HEK293 (cell line): ENCODE measurements at regions not wholly inside any gene's neighbourhood (a gene's known extent, or its start where the extent isn't known, plus 50 kb on each side); places are given as distances from the start of the nearest gene placed in this dataset.

Experiments used
- CTCF ChIA-PET: fragments of 350-600 bp; formaldehyde crosslinking; extraction: SDS; loops from one replicate; lab custom pipeline; 2021; ENCODE audit warnings: antibody characterized with exemption; lab: Yijun Ruan, JAX
- POLR2A ChIA-PET: fragments of 300-600 bp; formaldehyde crosslinking; extraction: SDS; loops from one replicate; lab custom pipeline; 2020; ENCODE audit warnings: antibody characterized with exemption, inconsistent platforms; lab: Yijun Ruan, JAX
- H3K27ac ChIP-seq: fragments of 200-500 bp; sonication (Bioruptor generic); 2 replicates; pipeline ENCODE4 v1.5.1; 2014; ENCODE audit warnings: low read depth, low read length, control low read depth, inconsistent platforms; ENCODE audit errors: extremely low read depth
- H3K36me3 ChIP-seq, 2 experiments: fragments of 200-500 bp in 1 of 2; sonication (Bioruptor generic) in 1 of 2; 1 replicate in 1 of 2; 2 replicates in 1 of 2; pipeline ENCODE4 v1.5.1; 2014 to 2017; ENCODE audit warnings: inconsistent platforms in 2 of 2, low read length in 2 of 2; ENCODE audit not compliant: control insufficient read depth in 2 of 2, insufficient read depth in 1 of 2
- H3K4me1 ChIP-seq: fragments of 200-500 bp; sonication (Bioruptor generic); 2 replicates; pipeline ENCODE4 v1.5.1; 2014; ENCODE audit warnings: mild to moderate bottlenecking, low read length, inconsistent platforms; ENCODE audit not compliant: control insufficient read depth, insufficient read depth
- H3K4me3 ChIP-seq: 2 replicates; pipeline ENCODE4 v1.5.1; 2011; ENCODE audit warnings: low read depth, mild to moderate bottlenecking, control low read depth, low read length, moderate library complexity
- H3K9me3 ChIP-seq: fragments of 200-500 bp; sonication (Bioruptor generic); 2 replicates; pipeline ENCODE4 v1.5.1; 2014; ENCODE audit warnings: low read depth, low read length, inconsistent platforms; ENCODE audit not compliant: control insufficient read depth, insufficient read depth
- GLI4 ChIP-seq: fragments of 450-650 bp; formaldehyde crosslinking; IDR thresholded peaks from 2 replicates; pipeline ENCODE4 v1.5.1; 2016; ENCODE audit warnings: missing biosample characterization, missing genetic modification characterization
- KLF8 ChIP-seq: fragments of 450-650 bp; formaldehyde crosslinking; IDR thresholded peaks from 2 replicates; pipeline ENCODE4 v1.5.1; 2016; ENCODE audit warnings: missing biosample characterization, missing genetic modification characterization
- OVOL3 ChIP-seq: fragments of 450-650 bp; formaldehyde crosslinking; IDR thresholded peaks from 2 replicates; pipeline ENCODE4 v1.5.1; 2016; ENCODE audit warnings: missing biosample characterization, missing genetic modification characterization
- RBAK ChIP-seq: fragments of 450-650 bp; formaldehyde crosslinking; IDR thresholded peaks from 2 replicates; pipeline ENCODE4 v1.5.1; 2016; ENCODE audit warnings: missing biosample characterization, missing genetic modification characterization
- REPIN1 ChIP-seq: fragments of 450-650 bp; formaldehyde crosslinking; IDR thresholded peaks from 2 replicates; pipeline ENCODE4 v1.5.1; 2017; ENCODE audit warnings: missing biosample characterization, missing genetic modification characterization, low read depth
- SP2 ChIP-seq: fragments of 450-650 bp; formaldehyde crosslinking; IDR thresholded peaks from 2 replicates; pipeline ENCODE4 v1.5.1; 2016; ENCODE audit warnings: missing biosample characterization, missing genetic modification characterization
- ZBTB17 ChIP-seq: fragments of 450-650 bp; formaldehyde crosslinking; IDR thresholded peaks from 2 replicates; pipeline ENCODE4 v1.5.1; 2016; ENCODE audit warnings: missing biosample characterization, missing genetic modification characterization
- ZBTB20 ChIP-seq: fragments of 450-650 bp; formaldehyde crosslinking; IDR thresholded peaks from 2 replicates; pipeline ENCODE4 v1.5.1; 2016; ENCODE audit warnings: missing biosample characterization, missing genetic modification characterization
- ZNF10 ChIP-seq: fragments of 450-650 bp; formaldehyde crosslinking; IDR thresholded peaks from 2 replicates; pipeline ENCODE4 v1.5.1; 2017; ENCODE audit warnings: missing biosample characterization, missing genetic modification characterization
- ZNF266 ChIP-seq: fragments of 450-650 bp; formaldehyde crosslinking; IDR thresholded peaks from 2 replicates; pipeline ENCODE4 v1.5.1; 2016; ENCODE audit warnings: missing biosample characterization, missing genetic modification characterization, low read depth
- ZNF292 ChIP-seq: fragments of 450-650 bp; formaldehyde crosslinking; IDR thresholded peaks from 2 replicates; pipeline ENCODE4 v1.5.1; 2016; ENCODE audit warnings: low read depth, missing biosample characterization, missing genetic modification characterization, borderline replicate concordance
- ZNF350 ChIP-seq: fragments of 450-650 bp; formaldehyde crosslinking; IDR thresholded peaks from 2 replicates; pipeline ENCODE4 v1.5.0; 2017; ENCODE audit warnings: missing biosample characterization, mild to moderate bottlenecking, missing genetic modification characterization
- ZNF423 ChIP-seq: fragments of 450-650 bp; formaldehyde crosslinking; IDR thresholded peaks from 2 replicates; pipeline ENCODE4 v1.5.1; 2016; ENCODE audit warnings: missing biosample characterization, missing genetic modification characterization
- ZNF596 ChIP-seq: fragments of 450-650 bp; IDR thresholded peaks from 2 replicates; pipeline ENCODE4 v1.5.0; 2018; ENCODE audit warnings: missing biosample characterization, mild to moderate bottlenecking, missing genetic modification characterization, moderate library complexity
- ZNF629 ChIP-seq: fragments of 450-650 bp; formaldehyde crosslinking; IDR thresholded peaks from 2 replicates; pipeline ENCODE4 v1.5.1; 2017; ENCODE audit warnings: missing biosample characterization, missing genetic modification characterization
- ZNF664 ChIP-seq: fragments of 450-650 bp; formaldehyde crosslinking; IDR thresholded peaks from 2 replicates; pipeline ENCODE4 v1.5.1; 2016; ENCODE audit warnings: missing biosample characterization, missing genetic modification characterization
- ZNF670 ChIP-seq: fragments of 450-650 bp; formaldehyde crosslinking; IDR thresholded peaks from 2 replicates; pipeline ENCODE4 v1.5.1; 2016; ENCODE audit warnings: missing biosample characterization, missing genetic modification characterization, low read depth
- ZNF776 ChIP-seq: fragments of 450-650 bp; formaldehyde crosslinking; IDR thresholded peaks from 2 replicates; pipeline ENCODE4 v1.5.0; 2017; ENCODE audit warnings: missing biosample characterization, missing genetic modification characterization, borderline replicate concordance
- ZNF792 ChIP-seq: fragments of 450-650 bp; formaldehyde crosslinking; IDR thresholded peaks from 2 replicates; pipeline ENCODE4 v1.5.1; 2016; ENCODE audit warnings: missing biosample characterization, missing genetic modification characterization
- ZXDB ChIP-seq: fragments of 450-650 bp; formaldehyde crosslinking; IDR thresholded peaks from 2 replicates; pipeline ENCODE4 v1.5.1; 2016; ENCODE audit warnings: missing biosample characterization, missing genetic modification characterization
- TF ChIP-seq, protein P1 (sequence below): fragments of 450-650 bp; formaldehyde crosslinking; IDR thresholded peaks from 2 replicates; pipeline ENCODE4; 2016; ENCODE audit warnings: missing biosample characterization, missing genetic modification characterization
- TF ChIP-seq, protein P2 (sequence below): fragments of 450-650 bp; formaldehyde crosslinking; IDR thresholded peaks from 2 replicates; pipeline ENCODE4 v1.5.1; 2017; ENCODE audit warnings: missing biosample characterization, missing genetic modification characterization
- TF ChIP-seq, protein P3 (sequence below): fragments of 450-650 bp; formaldehyde crosslinking; IDR thresholded peaks from 2 replicates; pipeline ENCODE4 v1.5.1; 2016; ENCODE audit warnings: missing biosample characterization, missing genetic modification characterization

DNA sequence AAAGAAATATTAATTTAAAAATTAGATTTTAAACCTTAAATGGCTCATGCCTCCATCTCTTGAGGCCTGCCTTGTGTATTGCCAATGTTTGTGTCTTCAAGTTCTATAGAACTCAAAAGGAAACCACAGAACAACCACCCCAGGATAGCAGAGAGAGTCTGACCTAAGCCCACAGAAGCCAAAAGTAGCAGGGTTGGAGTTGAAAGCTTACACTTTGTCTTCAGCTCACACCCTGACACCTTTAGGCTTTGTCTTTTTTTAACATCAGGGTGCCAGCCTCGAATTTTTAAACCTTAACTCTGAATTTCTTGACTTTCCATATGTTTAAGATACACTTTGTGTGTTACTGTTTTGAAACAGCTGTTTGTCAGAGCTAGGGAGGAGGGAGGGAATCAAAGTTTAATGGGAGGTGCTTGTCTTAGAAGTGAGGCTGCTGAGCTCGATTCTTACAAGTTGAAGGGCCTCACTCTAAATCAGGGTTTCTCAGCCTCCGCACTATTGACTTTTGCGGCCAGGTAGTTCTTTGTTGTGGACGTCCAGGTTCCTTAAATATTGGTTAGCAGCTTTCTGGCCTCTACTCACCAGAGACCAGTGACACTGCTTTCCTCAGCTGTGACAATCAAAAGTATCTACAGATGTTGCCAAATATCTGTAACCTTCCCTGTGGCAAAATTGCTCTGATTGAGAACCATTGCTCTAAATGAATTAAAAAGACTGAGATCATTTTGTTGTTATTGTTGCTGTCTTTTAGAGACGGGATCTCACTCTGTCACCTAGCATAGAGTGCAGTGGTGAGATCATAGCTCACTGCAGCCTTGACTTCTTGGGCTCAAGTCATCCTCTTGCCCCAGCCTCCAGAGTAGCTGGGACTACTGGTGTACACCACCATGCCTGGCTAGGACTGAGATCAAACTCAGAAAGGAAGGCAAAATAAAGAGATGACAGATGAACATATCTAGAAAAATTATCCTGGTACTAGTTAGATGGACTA lies 139.2 kb upstream of the EOMES start:
- no peaks in the 10 kb centered on the region for H3K36me3 ChIP-seq
- H3K27ac ChIP-seq = no peak overlapping the region
- H3K4me1 ChIP-seq = no peaks in the 10 kb centered on the region
- H3K9me3 ChIP-seq = no peaks in the 10 kb centered on the region
- H3K4me3 ChIP-seq = no peak overlapping the region
- CTCF ChIA-PET = no interaction called here
- POLR2A ChIA-PET = no interaction called here
- TF ChIP-seq RBAK (tag by site-specific recombination) (no peak), ZNF292 (tag by site-specific recombination) (no peak), ZNF10 (tag by site-specific recombination) (no peak), ZNF596 (tag by site-specific recombination) (no peak), ZNF776 (tag by site-specific recombination) (no peak), ZNF266 (tag by site-specific recombination) (no peak), ZXDB (tag by site-specific recombination) (no peak)
- TF ChIP-seq, protein P1, sequence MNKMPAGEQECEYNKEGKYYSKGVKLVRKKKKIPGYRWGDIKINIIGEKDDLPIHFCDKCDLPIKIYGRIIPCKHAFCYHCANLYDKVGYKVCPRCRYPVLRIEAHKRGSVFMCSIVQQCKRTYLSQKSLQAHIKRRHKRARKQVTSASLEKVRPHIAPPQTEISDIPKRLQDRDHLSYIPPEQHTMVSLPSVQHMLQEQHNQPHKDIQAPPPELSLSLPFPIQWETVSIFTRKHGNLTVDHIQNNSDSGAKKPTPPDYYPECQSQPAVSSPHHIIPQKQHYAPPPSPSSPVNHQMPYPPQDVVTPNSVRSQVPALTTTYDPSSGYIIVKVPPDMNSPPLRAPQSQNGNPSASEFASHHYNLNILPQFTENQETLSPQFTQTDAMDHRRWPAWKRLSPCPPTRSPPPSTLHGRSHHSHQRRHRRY (tag by site-specific recombination) = no peak

DNA sequence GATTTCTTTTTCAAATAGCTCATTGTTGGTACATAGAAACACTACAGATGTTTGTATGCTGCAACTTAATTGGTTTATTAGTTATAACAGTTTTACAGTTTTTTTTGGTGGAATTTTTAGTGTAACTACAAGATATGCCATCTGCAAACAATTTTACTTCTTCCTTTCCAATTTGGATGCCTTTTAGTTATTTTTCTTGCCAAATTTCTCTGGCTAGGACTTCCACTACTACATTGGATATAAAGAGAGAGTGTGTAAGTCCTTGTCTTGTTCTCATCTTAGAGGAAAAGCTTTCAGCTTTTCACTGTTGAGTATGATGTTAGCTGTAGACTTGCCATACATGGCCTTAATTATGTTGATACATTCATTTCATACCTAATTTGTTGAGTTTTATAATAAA lies 143.6 kb upstream of the EOMES start:
- Histone ChIP-seq H3K36me3 (no peaks in the 10 kb centered on the region), H3K4me1 (no peaks in the 10 kb centered on the region), H3K27ac (no peak overlapping the region), H3K9me3 (no peaks in the 10 kb centered on the region), H3K4me3 (no peak overlapping the region)
- ChIA-PET CTCF (interaction anchor here (0.6 to 1.1 kb wide), 2 partner anchors 82 to 398 kb away, joined by 3 read pairs; no protein-coding TSS in a partner anchor), POLR2A (no interaction called here)
- no peak for TF ChIP-seq ZNF423 (tag by site-specific recombination)
- TF ChIP-seq ZNF350 (tag by site-specific recombination) = no peak
- no peak for TF ChIP-seq SP2 (tag by site-specific recombination)
- no peak for TF ChIP-seq GLI4 (tag by site-specific recombination)
- TF ChIP-seq ZNF664 (tag by site-specific recombination) = no peak
- TF ChIP-seq, protein P2, sequence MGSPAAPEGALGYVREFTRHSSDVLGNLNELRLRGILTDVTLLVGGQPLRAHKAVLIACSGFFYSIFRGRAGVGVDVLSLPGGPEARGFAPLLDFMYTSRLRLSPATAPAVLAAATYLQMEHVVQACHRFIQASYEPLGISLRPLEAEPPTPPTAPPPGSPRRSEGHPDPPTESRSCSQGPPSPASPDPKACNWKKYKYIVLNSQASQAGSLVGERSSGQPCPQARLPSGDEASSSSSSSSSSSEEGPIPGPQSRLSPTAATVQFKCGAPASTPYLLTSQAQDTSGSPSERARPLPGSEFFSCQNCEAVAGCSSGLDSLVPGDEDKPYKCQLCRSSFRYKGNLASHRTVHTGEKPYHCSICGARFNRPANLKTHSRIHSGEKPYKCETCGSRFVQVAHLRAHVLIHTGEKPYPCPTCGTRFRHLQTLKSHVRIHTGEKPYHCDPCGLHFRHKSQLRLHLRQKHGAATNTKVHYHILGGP (tag by site-specific recombination) = no peak
- TF ChIP-seq ZNF629 (tag by site-specific recombination) = no peak
- no peak for TF ChIP-seq ZNF792 (tag by site-specific recombination)
- TF ChIP-seq, protein P3, sequence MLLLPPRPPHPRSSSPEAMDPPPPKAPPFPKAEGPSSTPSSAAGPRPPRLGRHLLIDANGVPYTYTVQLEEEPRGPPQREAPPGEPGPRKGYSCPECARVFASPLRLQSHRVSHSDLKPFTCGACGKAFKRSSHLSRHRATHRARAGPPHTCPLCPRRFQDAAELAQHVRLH (tag by site-specific recombination) = no peak
- TF ChIP-seq KLF8 (tag by site-specific recombination) = no peak
- no peak for TF ChIP-seq ZBTB17
- TF ChIP-seq ZNF670 (tag by site-specific recombination) = no peak
- no peak for TF ChIP-seq ZNF10 (tag by site-specific recombination)
- no peak for TF ChIP-seq REPIN1 (tag by site-specific recombination)
- no peak for TF ChIP-seq ZBTB20 (tag by site-specific recombination)
- TF ChIP-seq OVOL3 (tag by site-specific recombination) = no peak
- TF ChIP-seq, all 188 proteins: peak for 0
